Stimulated activated CD4-positive, alpha-beta T cell treated with anti-CD3 and anti-CD28 coated beads, Interleukin-2, amount 100 ng/mL, for 24 hours (primary cell): ENCODE measurements at regions not wholly inside any gene's neighbourhood (a gene's known extent, or its start where the extent isn't known, plus 50 kb on each side); places are given as distances from the start of the nearest gene placed in this dataset.
"Not testable (repeated sequence)": the region's sequence is repeated elsewhere in the genome, so short reads cannot be mapped to it uniquely, and the experiment has no call there.

Source experiments
- DNase-seq, 2 donors: peaks; one replicate each; pipeline ENCODE4 v3.0.0-alpha.2; 2020

DNA sequence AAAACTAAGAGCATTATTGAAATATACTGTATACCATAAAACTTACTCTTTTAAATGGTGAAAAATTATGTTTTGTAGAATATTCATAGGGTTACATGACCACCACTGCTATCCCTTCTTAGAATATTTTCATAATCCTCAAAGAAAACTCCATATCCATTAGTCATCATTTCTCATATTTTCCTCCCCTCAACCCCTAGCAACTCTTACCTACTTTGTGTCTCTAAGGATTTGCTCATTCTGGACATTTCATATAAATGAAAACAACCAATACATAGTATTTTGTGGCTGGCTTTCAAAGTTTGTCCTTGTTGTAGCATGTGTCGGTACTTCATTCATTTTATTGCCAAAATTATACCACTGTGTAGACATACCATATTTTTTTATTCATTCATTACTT, 863.8 kb downstream of the KCNA4 start:
- no peak for DNase-seq

DNA sequence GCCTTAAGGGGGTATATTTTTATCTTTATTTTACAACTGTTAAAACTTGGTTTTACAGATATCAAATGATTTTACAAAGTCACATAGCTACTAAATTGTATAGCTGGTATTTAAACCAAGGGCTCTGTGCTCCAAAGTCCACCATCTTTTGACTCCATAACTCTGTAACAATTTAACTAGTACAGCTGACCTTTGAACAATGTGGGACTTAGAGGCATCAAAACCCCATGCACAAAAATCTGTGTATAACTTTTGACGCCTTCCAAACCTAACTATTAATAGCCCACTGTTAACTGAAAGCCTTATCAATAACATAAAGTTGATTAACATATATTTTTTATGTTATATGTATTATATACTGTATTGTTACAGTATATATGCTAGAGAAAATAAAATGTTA, 874.3 kb downstream of the KCNA4 start:
- DNase-seq: not testable (repeated sequence)

DNA sequence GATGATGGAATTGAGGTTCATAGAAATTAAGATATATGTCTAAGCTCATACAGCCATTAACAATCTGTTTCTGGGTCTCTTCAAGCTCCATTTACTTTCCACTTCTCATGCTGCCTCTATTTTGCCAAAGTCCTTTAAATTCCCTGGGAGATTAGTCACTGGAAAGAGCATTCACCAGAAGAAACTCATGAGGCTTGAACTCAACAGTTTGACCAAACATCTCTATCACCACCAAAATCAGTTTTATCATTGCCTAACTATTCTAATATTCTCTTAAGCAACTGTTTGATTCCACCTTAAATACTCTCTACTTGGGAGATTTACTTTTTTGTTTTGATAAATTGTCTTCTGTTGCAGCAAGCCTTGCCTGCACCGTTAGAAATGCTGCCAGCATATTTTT, 881.3 kb downstream of the KCNA4 start:
- no peak for DNase-seq

DNA sequence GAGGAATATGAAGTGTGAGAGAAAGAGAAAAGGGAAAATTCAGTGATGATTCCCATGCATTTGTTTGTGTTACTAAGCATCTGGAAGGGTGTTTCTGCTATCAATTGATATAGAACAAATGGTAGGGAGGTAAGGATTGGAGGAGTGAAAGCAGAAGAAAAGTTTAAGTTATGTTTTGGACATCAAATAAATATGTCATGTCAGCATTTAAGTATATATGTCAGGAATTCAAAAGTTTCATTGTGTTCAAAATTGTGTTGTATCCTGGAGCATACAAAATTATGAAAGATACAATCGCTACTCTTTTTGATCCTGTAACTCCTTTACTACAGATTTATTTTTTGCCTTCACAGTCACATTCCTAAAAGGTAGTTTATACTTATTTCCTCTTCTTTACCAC, 885.8 kb downstream of the KCNA4 start:
- no peak for DNase-seq

DNA sequence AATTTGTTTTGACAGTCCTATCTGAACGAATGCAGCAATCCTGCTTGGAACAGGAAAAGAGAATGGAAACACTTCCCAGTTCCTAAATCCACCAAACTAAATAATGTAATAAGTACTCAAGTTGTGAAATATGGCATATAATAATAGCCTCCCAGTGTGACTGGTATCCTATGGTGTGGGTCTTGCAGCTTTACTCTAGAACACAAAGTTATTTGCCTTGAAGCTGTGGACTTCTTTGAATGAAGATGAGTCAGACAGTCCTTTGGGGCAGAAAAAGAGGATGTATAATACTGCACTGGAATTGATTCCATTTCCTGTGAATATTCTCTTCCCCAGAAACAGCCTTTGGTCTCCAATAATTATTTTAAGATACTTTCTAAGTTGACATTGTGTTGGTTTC, 887.0 kb downstream of the KCNA4 start:
- no peak for DNase-seq

DNA sequence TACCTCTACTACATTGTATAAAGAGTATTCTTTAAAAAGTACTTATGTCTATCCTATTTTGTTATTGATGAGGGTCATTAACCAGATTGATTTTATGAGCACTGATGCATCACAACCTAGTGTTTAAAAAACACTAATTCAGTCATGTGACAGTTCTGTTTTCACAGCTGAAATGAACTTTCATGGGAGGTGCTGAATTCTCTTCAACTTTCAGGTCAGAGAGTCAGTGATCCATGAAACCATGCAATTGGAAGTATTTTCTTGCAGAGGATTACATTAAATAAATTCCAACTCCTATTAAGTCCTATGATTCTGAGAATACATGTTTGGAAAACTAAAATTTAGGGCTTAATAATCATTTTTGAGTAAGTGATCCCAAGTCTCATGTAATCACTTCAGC, 889.4 kb downstream of the KCNA4 start:
- no peak for DNase-seq

DNA sequence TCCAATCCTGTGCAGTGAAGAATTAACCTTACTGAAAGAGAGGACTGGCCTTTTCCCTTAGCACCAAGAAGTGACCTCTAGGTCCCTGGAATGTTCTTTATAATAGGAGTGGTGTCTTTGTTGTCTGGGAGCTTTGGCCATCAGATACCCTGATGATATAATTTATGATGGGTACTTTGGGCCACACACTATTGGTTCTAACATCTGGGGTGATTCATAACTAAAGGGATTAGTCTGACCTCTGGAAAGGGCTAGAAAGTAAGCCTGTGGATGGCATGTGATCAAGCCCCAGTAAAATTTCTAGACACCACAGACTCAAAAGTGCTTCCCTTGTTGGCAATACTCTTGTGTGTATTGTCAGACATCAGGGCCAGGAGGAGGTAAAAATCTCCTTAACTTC, 891.2 kb downstream of the KCNA4 start:
- no peak for DNase-seq

DNA sequence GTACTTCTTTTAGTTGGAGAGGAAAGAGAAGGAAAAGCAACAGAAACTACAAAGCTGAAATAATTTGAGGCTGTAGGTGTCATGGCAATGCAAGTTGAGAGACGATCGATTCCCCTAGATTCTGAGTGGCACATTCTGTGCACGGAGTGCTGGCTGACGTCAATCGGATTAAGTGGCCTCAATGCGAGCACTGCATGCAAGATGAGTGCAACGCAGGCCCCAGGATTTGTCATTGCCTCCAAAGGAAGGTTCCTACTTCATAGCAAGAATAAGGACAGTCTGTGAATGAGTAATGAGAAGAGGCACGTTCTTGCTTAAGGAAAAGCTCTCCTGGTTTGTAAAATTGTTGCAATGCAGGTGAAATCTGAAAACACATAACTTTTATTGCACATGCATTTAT, 892.4 kb downstream of the KCNA4 start:
- DNase-seq: no peak

DNA sequence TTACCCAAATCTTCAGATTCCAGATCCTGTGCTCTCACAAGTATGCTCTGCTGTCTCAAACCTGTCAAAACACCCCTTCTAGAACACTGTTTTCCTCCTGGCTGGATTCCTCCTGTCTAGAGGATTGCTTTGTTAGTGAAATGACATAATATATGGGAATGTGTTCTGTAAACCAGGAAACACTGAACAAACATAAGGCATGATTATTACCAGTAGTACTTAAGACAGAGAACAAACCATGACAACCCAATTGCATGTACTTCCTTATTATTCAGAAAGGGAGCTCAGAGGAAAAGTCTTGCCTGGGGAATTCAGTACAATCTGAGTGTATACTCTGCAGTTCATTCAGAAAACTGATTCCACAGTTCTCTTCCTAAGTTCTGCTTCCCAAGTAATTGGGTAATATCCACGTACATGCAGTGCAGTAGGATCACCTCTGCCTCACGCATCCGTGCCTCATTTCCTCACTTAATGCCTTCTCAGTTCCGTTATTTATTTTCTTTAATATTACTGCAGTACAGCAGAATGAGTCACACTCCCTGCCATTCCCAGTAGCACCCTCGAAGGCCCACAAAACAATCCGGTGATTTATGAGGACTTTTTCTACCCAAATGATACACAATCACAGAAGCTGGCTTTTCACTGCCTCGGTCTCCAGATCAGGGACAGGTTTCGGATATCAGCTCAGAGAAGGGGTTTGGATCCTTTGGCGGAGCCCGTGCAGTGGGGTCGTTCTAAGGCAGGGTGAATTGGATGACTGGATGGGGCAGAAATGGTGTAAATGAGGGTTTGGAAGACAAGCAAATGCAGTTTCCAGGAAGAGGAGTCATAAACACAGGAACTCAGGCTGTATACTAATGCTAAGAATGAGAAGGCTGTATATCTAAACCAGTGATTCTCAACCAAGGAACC, 896.9 kb downstream of the KCNA4 start:
- DNase-seq: no peak

DNA sequence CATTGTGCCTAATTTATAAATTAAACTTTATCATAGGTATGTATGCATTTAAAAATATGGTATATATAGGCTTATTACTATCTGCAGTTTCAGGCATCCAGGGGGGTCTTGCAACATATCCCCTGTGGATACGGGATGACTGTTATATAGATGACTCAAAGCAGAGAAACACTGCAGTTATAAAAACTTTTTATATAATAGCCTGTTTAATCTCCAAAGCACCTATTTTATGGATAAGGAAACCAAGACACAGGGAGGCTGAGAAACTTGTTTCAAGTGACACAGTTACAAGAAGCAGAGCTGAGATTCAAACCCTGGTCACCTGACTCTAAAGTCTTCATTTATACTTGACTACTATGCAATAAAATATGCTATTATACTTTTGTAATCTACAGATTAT, 897.7 kb downstream of the KCNA4 start:
- DNase-seq: no peak

DNA sequence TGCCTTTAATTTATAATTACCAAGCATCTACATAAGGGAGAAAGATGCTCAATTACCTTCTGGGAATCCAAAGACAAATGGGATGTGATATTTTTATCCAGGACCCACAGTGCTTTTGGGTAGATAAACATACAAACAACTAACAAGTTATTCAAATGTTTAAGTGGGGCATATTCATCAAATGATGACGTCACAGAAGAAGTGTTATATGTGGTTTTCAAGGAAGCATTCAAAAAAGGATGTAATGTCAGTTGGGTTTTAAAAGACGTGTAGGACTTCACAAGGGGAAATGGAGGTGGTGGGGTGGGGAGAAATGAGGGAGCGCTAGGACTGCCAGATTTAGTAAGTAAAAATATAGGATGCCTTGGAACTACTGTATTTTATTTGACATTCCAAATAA, 915.9 kb downstream of the KCNA4 start:
- DNase-seq: no peak

DNA sequence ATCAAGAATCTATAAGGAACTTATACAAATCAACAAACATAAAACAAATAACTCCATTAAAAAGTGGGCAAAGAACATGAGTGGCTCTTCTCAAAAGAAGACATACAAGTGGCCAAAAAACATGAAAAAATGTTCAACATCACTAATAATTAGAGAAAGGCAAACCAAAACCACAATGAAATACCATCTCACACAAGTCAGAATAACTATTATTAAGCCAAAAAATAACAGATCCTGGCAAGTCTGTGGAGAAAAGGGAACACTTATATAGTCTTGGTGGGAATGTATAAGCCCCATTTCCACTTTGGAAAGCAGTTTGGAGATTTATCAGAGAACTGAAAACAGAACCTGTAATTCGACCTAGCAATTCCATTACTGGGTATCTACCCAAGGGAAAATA, 921.0 kb downstream of the KCNA4 start:
- no peak for DNase-seq

DNA sequence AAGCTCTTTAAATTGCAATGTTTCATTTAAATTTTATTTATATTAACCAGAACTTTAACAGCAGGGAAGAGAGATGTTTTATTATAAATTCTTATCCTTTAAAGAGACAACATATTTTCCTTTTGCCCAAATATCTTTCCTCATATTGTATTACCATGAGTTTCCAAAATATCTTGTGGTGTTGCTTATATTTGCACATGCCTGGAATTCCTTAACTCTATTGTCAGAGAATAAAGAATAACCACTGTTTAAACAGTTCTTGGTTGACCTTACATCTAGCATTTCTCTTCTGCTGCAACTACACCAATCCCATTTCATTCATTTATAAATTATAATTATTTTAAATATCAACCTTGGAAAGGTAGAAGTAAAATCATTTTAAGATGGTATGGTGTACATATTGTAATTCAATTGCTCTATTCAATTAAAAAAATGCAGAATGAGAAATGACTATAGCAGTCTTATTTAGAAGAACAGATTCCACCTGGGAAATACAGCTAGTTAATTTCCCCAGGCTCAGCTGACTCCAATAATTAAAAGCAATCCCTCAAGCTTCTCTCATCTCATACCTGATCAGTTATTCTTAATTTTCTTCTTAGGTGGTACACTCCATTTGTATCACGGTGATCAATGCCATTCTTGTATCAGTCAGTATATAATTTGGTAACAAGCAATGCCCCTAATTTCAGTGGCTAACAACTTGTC, 923.3 kb downstream of the KCNA4 start:
- no peak for DNase-seq

DNA sequence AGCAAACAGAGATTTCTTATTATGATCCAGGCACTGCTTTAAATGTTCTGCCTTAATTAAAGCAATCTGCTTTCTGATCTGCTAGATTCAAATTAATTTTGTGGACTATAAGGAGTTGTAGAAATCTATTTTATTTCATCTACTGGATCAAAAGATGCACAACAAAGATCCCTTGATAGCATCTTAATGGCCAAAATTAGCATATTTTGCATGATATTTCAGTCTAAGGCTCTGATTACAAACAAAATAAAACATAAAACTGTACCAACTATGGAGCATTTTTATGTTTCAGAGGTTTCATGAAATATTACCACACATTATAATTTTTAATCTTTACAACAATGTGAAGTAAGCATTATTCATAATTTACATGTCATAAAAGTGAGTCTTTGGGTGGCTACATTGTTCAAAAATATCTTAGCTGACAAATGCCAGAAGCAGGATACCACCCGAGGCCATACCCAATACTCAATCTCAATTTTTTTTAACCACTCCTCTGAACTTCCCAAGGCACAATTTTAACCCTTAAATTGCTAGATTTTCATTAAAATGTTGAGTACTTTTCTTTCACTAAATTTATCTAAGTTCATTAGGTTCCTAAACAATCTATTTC, 929.5 kb downstream of the KCNA4 start:
- no peak for DNase-seq

DNA sequence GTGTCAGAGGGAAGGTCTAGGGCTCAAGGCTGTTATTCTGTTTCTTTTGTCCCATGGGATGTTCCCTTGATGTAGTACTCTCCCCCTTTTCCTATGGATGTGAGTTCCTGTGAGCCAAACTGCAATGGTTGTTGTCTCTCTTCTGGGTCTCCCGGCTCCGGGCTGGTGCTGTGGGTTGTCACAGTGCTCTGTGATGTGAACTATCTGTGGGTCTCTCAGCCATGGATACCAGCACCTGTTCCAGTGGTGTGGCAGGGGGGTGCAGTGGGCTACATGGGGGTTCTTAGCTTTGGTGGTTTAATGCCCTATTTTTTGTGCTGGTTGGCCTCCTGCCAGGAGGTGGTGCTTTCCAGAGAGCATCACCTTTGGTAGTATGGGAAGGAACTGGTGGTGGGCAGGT, 941.1 kb downstream of the KCNA4 start:
- no peak for DNase-seq

DNA sequence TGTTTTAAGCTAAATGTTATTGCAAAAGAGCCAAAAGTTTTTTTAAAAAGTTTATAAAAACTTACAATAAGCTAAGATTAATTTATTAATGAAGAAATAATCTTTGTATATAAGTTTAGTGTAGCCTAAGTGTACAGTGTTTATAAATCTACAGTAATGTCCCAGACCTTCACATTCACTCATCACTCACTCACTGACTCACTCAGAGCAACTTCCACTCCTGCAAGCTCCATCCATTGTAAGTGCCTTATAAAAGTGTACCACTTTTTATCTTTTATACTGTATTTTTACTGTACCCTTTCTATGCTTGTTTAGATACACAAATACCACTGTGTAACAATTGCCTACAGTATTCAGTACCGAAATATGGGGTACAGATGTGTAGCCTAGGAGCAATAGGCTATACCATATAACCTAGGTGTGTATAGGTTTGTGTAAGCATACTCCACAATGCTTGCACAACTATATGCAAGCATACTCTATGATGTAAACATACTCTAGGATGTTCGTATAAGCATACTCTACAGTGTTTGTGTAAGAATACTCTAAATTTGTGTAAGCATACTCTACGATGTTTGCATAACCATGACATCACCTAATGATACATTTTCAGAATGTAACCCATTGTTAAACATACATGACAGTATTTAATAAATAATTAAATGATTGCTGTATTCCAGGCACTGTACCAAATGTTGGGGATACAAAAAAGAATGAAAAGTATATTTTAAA, 953.0 kb downstream of the KCNA4 start:
- DNase-seq: no peak

DNA sequence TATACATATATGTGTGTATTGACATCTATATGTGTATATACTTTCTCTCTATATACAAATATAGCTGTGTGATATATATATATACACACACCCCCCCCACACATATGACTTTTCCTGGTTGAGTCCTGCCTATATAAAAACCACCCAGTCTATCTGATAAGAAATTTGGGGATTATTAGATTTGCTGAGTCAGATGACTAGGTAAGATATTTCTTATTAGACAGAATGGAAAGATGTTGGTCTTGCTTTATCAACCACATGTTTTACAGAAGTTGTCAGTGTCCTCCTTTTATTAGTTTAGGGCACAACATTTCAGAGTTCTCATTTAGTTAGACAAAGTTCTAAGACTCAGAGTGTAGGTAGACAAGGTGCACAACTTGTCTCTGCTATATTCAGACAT, 953.3 kb downstream of the METTL15 start:
- DNase-seq: no peak

DNA sequence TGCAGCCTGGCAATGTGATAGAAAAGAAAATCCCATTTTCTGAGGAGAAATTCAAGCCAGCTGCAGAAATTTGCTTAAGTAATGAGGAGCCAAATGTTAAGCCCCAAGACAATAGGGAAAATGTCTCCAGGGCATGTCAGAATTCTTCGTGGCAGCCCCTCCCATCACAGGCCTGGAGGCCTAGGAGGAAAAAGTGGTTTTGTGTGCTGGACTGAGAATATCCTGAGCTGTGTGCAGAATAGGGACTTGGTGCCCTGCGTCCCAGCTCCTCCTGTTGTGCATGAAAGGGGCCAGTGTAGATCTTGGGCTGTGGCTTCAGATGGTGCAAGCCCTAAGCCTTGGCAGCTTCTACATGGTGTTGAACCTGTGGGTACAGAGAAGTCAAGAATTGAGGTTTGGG, 948.3 kb downstream of the METTL15 start:
- not testable (repeated sequence) for DNase-seq

DNA sequence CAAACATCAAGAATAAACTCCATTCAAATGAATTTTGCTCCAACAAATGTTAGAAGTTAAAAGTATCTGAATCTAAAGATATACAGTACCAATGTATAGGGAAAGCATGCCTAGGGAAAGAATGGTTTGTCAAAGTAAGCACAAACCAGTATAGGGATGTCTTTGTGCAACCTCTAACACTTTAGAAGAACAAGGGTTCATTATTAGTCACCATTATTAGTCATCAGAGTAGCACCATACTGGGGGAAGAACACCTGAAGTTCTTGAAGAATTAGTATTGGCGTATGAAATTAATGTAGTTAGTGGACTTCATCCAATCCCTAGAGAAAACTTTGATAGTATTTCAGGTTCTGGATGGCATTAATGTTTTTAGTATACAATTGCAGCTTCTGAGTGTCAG, 943.7 kb downstream of the METTL15 start:
- DNase-seq: no peak

DNA sequence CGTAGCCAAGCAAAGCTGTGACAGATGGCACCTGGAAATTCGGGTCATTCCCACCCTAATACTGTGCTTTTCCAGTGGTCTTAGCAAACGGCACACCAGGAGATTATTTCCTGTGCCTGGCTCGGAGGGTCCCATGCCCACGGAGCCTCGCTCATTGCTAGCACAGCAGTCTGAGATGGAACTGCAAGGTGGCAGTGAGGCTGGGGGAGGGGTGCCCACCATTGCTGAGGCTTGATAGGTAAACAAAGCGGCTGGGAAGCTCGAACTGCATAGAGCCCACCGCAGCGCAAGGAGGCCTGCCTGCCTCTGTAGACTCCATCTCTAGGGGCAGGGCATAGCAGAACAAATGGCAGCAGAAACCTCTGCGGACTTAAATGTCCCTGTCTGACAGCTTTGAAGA, 942.8 kb downstream of the METTL15 start:
- DNase-seq: not testable (repeated sequence)

DNA sequence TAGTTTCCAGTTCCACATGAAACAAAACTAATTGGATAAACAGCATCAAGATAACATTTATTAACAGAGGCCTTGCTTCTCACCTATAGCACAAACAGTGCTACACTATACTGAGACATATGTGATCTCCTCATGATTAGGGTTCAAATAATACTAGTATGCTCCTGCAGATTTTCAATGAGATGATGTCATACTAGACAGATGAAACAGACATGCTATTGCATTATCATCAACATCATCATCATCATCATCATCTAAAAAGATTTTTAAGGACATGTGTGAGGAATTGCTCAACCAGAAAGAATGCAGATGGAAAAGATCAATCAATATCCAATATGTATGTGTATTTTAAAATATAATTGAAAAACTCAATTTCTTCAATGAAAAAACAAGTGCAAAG, 932.3 kb downstream of the METTL15 start:
- no peak for DNase-seq

DNA sequence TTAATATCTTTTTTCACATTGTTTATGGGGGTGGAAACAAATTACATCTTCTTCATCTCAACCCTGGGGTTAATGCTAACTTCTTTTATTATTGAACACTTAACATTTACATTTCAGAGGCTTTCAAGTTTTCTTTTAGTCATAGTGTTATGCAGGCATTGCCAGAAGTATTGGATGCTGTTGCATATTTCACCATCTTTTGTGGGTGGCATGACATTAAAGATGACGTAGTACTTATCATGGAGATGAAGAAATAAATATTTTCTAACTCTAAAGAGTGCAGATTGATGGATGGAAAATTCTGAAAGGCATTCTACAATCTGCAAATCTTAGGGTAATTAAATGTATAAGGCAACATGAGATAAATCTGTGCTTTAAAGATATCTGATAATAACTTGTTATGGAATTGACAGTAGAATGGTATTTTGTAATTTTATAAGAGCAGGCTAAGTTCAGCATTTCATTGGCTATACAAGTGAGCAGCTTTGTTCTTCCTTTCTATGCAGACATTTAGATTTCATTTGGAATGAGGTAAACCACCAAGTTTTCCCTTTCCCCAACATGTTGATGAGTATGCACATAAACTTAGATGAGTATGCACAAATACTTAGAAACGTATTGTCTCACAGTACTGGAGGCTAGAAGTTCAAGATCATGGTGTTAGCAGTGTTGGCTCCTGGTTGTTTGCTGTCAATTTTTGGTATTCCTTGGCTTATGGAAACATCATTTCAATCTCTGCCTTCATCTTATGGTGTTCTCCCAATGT, 924.4 kb downstream of the METTL15 start:
- DNase-seq: no peak

DNA sequence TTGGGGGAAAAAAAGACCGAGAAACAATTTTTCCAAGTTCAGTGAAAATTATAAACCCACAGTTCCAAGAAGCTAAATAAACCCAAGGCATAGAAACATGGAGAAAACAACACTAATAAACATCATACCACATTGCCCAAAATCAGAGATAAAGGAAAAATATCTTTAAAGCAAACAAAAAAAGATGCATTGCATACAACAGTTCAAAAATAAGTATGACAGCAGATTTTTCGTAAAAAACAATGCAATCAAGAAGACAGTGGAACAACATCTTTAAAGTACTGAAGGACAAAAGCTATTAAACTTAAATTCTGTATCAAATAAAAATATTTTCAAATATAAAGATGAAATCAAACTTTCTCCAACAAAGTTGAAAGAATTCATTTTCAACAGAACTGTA, 921.3 kb downstream of the METTL15 start:
- no peak for DNase-seq
